ENCODE measurements at regions not wholly inside any gene's neighbourhood (a gene's known extent, or its start where the extent isn't known, plus 50 kb on each side); places are given as distances from the start of the nearest gene placed in this dataset.

- no peak for TF ChIP-seq ZBED4 (CRISPR knock-in tag; IDR thresholded peaks at IDR 0.05; ENCODE audit: borderline replicate concordance)
- TF ChIP-seq THYN1 (CRISPR knock-in tag; IDR thresholded peaks at IDR 0.05; ENCODE audit: borderline replicate concordance, low read depth) = no peak
- TF ChIP-seq JUND (CRISPR knock-in tag; IDR thresholded peaks at IDR 0.05) = peak; percentile 84
- no peak for TF ChIP-seq ZNF530 (CRISPR knock-in tag; IDR thresholded peaks at IDR 0.05; ENCODE audit: low read depth)
- TF ChIP-seq ZNF160 (CRISPR knock-in tag; IDR thresholded peaks at IDR 0.05) = no peak
- no peak for TF ChIP-seq ZNF180 (CRISPR knock-in tag; IDR thresholded peaks at IDR 0.05; ENCODE audit: borderline replicate concordance, low read depth)
- no peak for TF ChIP-seq FOXJ3 (CRISPR knock-in tag; IDR thresholded peaks at IDR 0.05; ENCODE audit: borderline replicate concordance)
- no peak for TF ChIP-seq ZSCAN22 (CRISPR knock-in tag; IDR thresholded peaks at IDR 0.05)
- no peak for TF ChIP-seq SMAD1 (CRISPR knock-in tag; IDR thresholded peaks at IDR 0.05; ENCODE audit: borderline replicate concordance, low read depth)
- no peak for TF ChIP-seq HOXA5 (CRISPR knock-in tag; IDR thresholded peaks at IDR 0.05)
- peak; percentile 82 for TF ChIP-seq ATF3 (CRISPR knock-in tag; IDR thresholded peaks at IDR 0.05)
- no peak for TF ChIP-seq ARNT2 (CRISPR knock-in tag; IDR thresholded peaks at IDR 0.05; ENCODE audit: low read depth)
- TF ChIP-seq ZNF552 (CRISPR knock-in tag; IDR thresholded peaks at IDR 0.05; ENCODE audit: borderline replicate concordance) = no peak
- TF ChIP-seq ZBTB21 (CRISPR knock-in tag; IDR thresholded peaks at IDR 0.05) = no peak
- no peak for TF ChIP-seq TIGD3 (CRISPR knock-in tag; IDR thresholded peaks at IDR 0.05; ENCODE audit: borderline replicate concordance)
- TF ChIP-seq ZNF605 (CRISPR knock-in tag; IDR thresholded peaks at IDR 0.05) = no peak
- TF ChIP-seq LBX2 (CRISPR knock-in tag; IDR thresholded peaks at IDR 0.05; ENCODE audit: borderline replicate concordance) = no peak
- no peak for TF ChIP-seq ZNF775 (CRISPR knock-in tag; IDR thresholded peaks at IDR 0.05; ENCODE audit: borderline replicate concordance)
- TF ChIP-seq ZNF550 (CRISPR knock-in tag; IDR thresholded peaks at IDR 0.05; ENCODE audit: borderline replicate concordance) = no peak
- no peak for TF ChIP-seq ZNF558 (CRISPR knock-in tag; IDR thresholded peaks at IDR 0.05; ENCODE audit: borderline replicate concordance)
- peak; percentile 83 for TF ChIP-seq RARA (CRISPR knock-in tag; IDR thresholded peaks at IDR 0.05)
- no peak for TF ChIP-seq GZF1 (CRISPR knock-in tag; IDR thresholded peaks at IDR 0.05)
- TF ChIP-seq ZNF782 (CRISPR knock-in tag; IDR thresholded peaks at IDR 0.05; ENCODE audit: borderline replicate concordance) = no peak
- TF ChIP-seq THAP11 (CRISPR knock-in tag; IDR thresholded peaks at IDR 0.05) = 0 out of 2 replicates have a peak, but pooled peaks have one; percentile 27
- no peak for TF ChIP-seq ZNF746 (CRISPR knock-in tag; IDR thresholded peaks at IDR 0.05)
- peak; percentile 67; the same call in 1 of the 2 replicates for TF ChIP-seq JUN (CRISPR knock-in tag; IDR thresholded peaks at IDR 0.05)
- TF ChIP-seq ATM (IDR thresholded peaks at IDR 0.05; ENCODE audit: borderline replicate concordance) = no peak
- TF ChIP-seq SIX1 (CRISPR knock-in tag; IDR thresholded peaks at IDR 0.05; ENCODE audit: borderline replicate concordance) = no peak
Observed at GRCh38 chr9:28212979-28213378, 639.7 kb upstream of the C9orf72 start (continued).
